Amniotic stem cell (primary cell): ENCODE measurements at regions not wholly inside any gene's neighbourhood (a gene's known extent, or its start where the extent isn't known, plus 50 kb on each side); places are given as distances from the start of the nearest gene placed in this dataset.

Source experiments
- DNase-seq: peaks from one replicate; lab custom pipeline; 2025; lab: John Stamatoyannopoulos, UW

GRCh38 chr12:93944911-93945310, 203.5 kb upstream of the PLXNC1 start:
- DNase-seq, result no peak

GRCh38 chr12:93946542-93947150, 201.7 kb upstream of the PLXNC1 start:
- no peak for DNase-seq

- no peak for DNase-seq
Observed at GRCh38 chr12:93947486-93947885, 200.9 kb upstream of the PLXNC1 start.

- no peak for DNase-seq
Observed at GRCh38 chr12:93950311-93950710, 198.1 kb upstream of the PLXNC1 start.

GRCh38 chr12:93954166-93955112, 193.9 kb upstream of the PLXNC1 start:
- DNase-seq, result no peak

GRCh38 chr12:93956551-93956950, 191.8 kb upstream of the PLXNC1 start:
- DNase-seq, result no peak

GRCh38 chr12:93957168-93957567, 191.2 kb upstream of the PLXNC1 start:
- DNase-seq, result no peak

- DNase-seq, result no peak
Observed at GRCh38 chr12:93957870-93958269, 190.5 kb upstream of the PLXNC1 start.

- no peak for DNase-seq
Observed at GRCh38 chr12:93959657-93960056, 188.7 kb upstream of the PLXNC1 start.

- no peak for DNase-seq
Observed at GRCh38 chr12:93960521-93960920, 187.9 kb upstream of the PLXNC1 start.

GRCh38 chr12:93962336-93962735, 186.0 kb upstream of the PLXNC1 start:
- no peak for DNase-seq

GRCh38 chr12:93964936-93965335, 183.4 kb upstream of the PLXNC1 start:
- DNase-seq, result no peak

GRCh38 chr12:93966516-93967133, 181.8 kb upstream of the PLXNC1 start:
- DNase-seq, result no peak

GRCh38 chr12:93967454-93967853, 180.9 kb upstream of the PLXNC1 start:
- no peak for DNase-seq

- no peak for DNase-seq
Observed at GRCh38 chr12:93968536-93969285, 179.7 kb upstream of the PLXNC1 start.

- no peak for DNase-seq
Observed at GRCh38 chr12:93970900-93971688, 177.3 kb upstream of the PLXNC1 start.

- peak; percentile 13 for DNase-seq
Observed at GRCh38 chr12:93972411-93973208, 175.8 kb upstream of the PLXNC1 start.

- DNase-seq, result no peak
Observed at GRCh38 chr12:93974252-93974651, 174.1 kb upstream of the PLXNC1 start.

GRCh38 chr12:93976024-93976423, 172.4 kb upstream of the PLXNC1 start:
- DNase-seq, result no peak

- DNase-seq, result no peak
Observed at GRCh38 chr12:93977081-93977480, 171.3 kb upstream of the PLXNC1 start.

GRCh38 chr12:93978553-93978952, 169.8 kb upstream of the PLXNC1 start:
- DNase-seq, result no peak
